ENCODE measurements at regions not wholly inside any gene's neighbourhood (a gene's known extent, or its start where the extent isn't known, plus 50 kb on each side); places are given as distances from the start of the nearest gene placed in this dataset.
A peak's percentile ranks its signal among the peaks of the same experiment; 100 is the strongest.

DNA sequence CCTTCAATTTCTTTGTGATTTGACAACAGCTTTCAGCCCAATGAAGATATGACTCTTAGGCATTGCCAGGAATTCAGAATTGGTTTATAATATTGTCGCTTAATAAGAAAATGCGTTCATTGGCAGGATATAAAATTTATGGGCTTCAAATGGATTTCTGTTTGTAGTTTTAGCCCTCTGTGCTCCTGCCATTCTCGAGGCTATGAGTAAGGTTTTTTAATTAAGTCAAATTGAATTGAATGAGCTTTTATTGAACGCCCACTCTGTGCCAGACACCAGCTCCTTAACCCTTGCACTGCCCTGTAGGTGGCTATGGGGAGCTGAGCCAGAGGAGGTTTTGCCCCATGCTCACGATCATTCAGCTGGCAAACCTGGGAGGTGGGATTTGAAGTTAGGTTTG is 115.1 kb downstream of the SLC25A47 start:
- DNase-seq: no peak
- Histone ChIP-seq H3K9me3 (ENCODE audit: control insufficient read depth, low read length) (no peaks in the 10 kb centered on the region), H3K4me1 (ENCODE audit: control insufficient read depth, insufficient read depth, low read length, poor library complexity, severe bottlenecking) (no peaks in the 10 kb centered on the region), H3K36me3 (ENCODE audit: control insufficient read depth, insufficient read depth, low read length) (no peaks in the 10 kb centered on the region), H3K4me3 (ENCODE audit: insufficient read depth, low read depth, low read length, poor library complexity, severe bottlenecking) (no peak overlapping the region), H3K27ac (ENCODE audit: insufficient read depth, low read length, poor library complexity, severe bottlenecking) (no peak overlapping the region), H3K27me3 (replicated peaks; ENCODE audit: control insufficient read depth, insufficient read depth, low read length, poor library complexity, severe bottlenecking) (no peaks in the 10 kb centered on the region)

DNA sequence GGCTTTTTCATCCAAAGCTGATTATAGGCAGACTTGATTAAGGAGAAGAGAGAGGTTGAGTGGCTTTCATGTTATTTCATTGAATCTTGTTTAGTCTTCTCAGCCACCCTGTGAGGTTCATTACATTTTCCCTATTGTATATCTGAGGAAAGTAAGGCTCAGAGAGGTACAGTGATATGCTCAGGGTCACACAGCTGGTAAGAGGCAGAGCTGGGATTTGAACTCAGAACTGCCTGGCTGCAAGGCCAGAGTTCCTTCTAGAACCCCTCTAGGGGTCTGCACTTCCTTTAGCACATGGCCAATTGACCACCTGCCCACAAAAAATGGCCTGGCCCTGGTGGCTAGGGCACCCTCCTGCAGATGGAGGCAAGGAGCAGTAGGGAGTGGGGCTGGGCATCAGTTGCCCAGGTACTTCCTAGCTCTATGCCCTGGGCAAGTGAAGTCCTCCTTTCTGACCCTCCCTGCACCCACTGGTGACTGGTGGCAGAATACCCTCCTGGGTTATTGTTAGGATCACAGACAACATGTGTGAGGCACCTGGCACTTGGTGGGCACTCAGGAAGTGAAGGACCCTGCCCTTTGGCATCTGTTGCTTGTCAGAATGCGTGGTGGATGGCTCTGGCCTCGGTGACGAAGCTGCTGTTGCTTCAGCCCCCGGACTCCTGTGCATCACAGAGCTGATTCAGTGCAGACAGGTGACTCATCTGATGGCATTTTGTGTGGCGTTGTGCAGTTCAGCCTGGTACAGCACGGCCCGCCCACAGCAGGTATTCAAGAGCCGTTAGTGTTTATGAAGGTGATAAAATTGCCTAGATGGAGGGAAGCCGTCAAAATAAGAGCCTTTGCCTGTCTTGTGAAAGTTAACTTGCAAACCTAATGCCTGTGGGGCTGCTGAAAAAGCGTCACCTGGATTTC is 115.8 kb downstream of the SLC25A47 start:
- H3K36me3 ChIP-seq (ENCODE audit: control insufficient read depth, insufficient read depth, low read length): no peaks in the 10 kb centered on the region
- no peaks in the 10 kb centered on the region for H3K9me3 ChIP-seq (ENCODE audit: control insufficient read depth, low read length)
- no peak for DNase-seq
- H3K4me1 ChIP-seq (ENCODE audit: control insufficient read depth, insufficient read depth, low read length, poor library complexity, severe bottlenecking): no peaks in the 10 kb centered on the region
- no peaks in the 10 kb centered on the region for H3K27me3 ChIP-seq (replicated peaks; ENCODE audit: control insufficient read depth, insufficient read depth, low read length, poor library complexity, severe bottlenecking)
- H3K4me3 ChIP-seq (ENCODE audit: insufficient read depth, low read depth, low read length, poor library complexity, severe bottlenecking): no peak overlapping the region
- no peak overlapping the region for H3K27ac ChIP-seq (ENCODE audit: insufficient read depth, low read length, poor library complexity, severe bottlenecking)

DNA sequence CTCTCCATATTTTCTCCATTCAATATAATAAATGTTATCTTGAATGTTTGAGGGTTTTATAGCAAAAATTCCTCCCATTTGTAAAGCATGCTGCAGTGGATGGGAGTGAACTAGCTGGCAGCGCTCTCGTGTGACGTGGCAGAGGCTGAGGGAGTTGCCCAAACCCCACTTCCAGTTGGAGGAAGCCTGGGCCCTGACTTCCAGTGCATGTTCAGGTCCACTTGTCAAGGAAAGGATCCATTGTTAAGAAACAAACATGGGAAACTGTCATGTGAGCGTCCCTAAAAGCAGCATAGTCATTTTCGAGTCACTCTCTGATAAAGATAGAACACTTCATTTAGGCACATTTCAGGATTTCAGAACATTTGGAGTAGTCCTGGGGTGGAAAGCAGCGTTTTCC is 116.6 kb downstream of the SLC25A47 start:
- no peak overlapping the region for H3K27ac ChIP-seq (ENCODE audit: insufficient read depth, low read length, poor library complexity, severe bottlenecking)

DNA sequence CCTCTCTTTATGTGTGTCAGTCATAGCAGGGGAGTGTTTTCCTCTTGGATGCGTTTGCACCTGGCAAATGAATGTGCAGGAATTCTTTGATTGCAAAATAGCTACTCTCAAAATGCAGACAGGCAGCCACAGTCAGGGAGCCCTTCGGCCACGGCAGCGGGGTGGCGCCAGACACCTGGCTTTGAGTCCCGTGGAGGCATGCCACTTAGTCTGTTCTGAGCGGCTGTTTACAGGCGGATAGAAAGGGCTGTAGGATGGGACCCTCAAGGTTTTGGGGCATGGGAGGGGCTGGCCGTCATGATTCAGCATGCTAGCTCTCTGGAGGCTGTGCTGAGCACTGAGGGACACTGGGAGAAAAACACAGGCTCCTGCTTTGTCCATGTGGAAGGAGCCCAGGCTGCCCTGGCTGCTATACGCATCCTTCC is 117.1 kb downstream of the SLC25A47 start:
- H3K36me3 ChIP-seq (ENCODE audit: control insufficient read depth, insufficient read depth, low read length): no peaks in the 10 kb centered on the region
- no peaks in the 10 kb centered on the region for H3K9me3 ChIP-seq (ENCODE audit: control insufficient read depth, low read length)
- no peak overlapping the region for H3K27ac ChIP-seq (ENCODE audit: insufficient read depth, low read length, poor library complexity, severe bottlenecking)
- DNase-seq: peak in 2 of 3 donors; percentile 2 to 6
- no peaks in the 10 kb centered on the region for H3K4me1 ChIP-seq (ENCODE audit: control insufficient read depth, insufficient read depth, low read length, poor library complexity, severe bottlenecking)
- H3K4me3 ChIP-seq (ENCODE audit: insufficient read depth, low read depth, low read length, poor library complexity, severe bottlenecking): no peak overlapping the region
- no peaks in the 10 kb centered on the region for H3K27me3 ChIP-seq (replicated peaks; ENCODE audit: control insufficient read depth, insufficient read depth, low read length, poor library complexity, severe bottlenecking)

More for the DNA sequence above, 116.6 kb downstream of the SLC25A47 start:
- no peaks in the 10 kb centered on the region for H3K36me3 ChIP-seq (ENCODE audit: control insufficient read depth, insufficient read depth, low read length)
- no peaks in the 10 kb centered on the region for H3K4me1 ChIP-seq (ENCODE audit: control insufficient read depth, insufficient read depth, low read length, poor library complexity, severe bottlenecking)
- H3K27me3 ChIP-seq (replicated peaks; ENCODE audit: control insufficient read depth, insufficient read depth, low read length, poor library complexity, severe bottlenecking): no peaks in the 10 kb centered on the region
- H3K9me3 ChIP-seq (ENCODE audit: control insufficient read depth, low read length): no peaks in the 10 kb centered on the region
- no peak for DNase-seq
- H3K4me3 ChIP-seq (ENCODE audit: insufficient read depth, low read depth, low read length, poor library complexity, severe bottlenecking): no peak overlapping the region

DNA sequence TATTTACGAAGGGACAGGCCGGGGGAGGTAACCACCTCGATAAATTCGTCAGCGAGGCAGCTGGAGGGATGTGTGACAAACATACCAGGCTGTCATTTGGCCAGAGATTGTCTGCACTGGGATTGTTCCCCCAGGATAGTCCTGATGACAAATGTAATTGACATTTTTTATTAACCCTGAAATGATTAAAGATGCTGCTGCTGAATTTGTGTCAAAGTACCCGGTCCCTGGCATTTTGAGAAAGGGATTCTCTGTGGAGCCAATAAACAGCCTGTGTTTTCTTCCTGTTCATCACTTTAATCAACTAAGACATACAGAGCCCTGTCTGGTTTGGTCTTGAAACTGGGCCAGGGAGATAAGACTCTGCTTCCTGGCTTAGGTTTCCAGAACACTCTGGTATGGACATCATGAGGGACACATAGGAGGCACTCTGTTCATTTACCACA is 117.6 kb downstream of the SLC25A47 start:
- H3K4me1 ChIP-seq (ENCODE audit: control insufficient read depth, insufficient read depth, low read length, poor library complexity, severe bottlenecking): no peaks in the 10 kb centered on the region
- H3K9me3 ChIP-seq (ENCODE audit: control insufficient read depth, low read length): no peaks in the 10 kb centered on the region
- no peak overlapping the region for H3K4me3 ChIP-seq (ENCODE audit: insufficient read depth, low read depth, low read length, poor library complexity, severe bottlenecking)
- DNase-seq: no peak
- H3K27ac ChIP-seq (ENCODE audit: insufficient read depth, low read length, poor library complexity, severe bottlenecking): no peak overlapping the region
- H3K27me3 ChIP-seq (replicated peaks; ENCODE audit: control insufficient read depth, insufficient read depth, low read length, poor library complexity, severe bottlenecking): no peaks in the 10 kb centered on the region
- H3K36me3 ChIP-seq (ENCODE audit: control insufficient read depth, insufficient read depth, low read length): no peaks in the 10 kb centered on the region

DNA sequence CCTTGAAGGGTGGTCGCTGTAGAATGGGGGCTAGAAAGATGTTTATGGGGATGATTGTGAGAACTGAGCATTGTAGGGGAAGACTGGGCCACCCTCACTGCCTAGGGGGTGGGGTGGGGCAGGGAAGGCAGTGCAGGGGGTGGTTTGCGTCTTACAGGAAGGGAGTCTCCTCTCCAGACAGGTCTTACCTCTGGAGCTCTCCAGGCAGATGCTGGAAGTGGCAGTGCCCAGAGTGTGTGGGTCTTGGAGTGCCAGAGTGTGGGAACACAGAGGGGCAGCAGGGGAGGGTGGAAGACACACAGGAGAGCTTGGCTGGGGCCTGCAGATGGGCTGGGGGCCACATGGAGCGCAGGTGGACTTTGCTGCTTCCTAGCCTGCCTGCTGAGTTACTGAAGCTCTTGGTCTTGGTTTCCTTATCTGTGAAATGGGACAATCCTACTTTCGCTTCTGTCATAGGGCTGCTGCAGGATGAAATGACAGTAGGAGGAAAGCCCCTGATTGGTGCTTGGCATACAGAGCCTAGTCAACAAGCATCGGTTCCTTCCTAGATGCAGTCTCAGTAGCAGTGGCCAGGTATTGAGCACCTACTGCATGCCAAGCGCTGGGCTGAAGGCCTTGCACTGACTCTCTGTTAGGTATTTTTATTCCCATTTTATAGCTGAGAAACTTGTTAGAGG is 118.3 kb downstream of the SLC25A47 start:
- H3K27ac ChIP-seq (ENCODE audit: insufficient read depth, low read length, poor library complexity, severe bottlenecking): no peak overlapping the region
- H3K9me3 ChIP-seq (ENCODE audit: control insufficient read depth, low read length): no peaks in the 10 kb centered on the region
- no peaks in the 10 kb centered on the region for H3K4me1 ChIP-seq (ENCODE audit: control insufficient read depth, insufficient read depth, low read length, poor library complexity, severe bottlenecking)
- DNase-seq: no peak
- H3K27me3 ChIP-seq (replicated peaks; ENCODE audit: control insufficient read depth, insufficient read depth, low read length, poor library complexity, severe bottlenecking): no peaks in the 10 kb centered on the region
- no peaks in the 10 kb centered on the region for H3K36me3 ChIP-seq (ENCODE audit: control insufficient read depth, insufficient read depth, low read length)
- no peak overlapping the region for H3K4me3 ChIP-seq (ENCODE audit: insufficient read depth, low read depth, low read length, poor library complexity, severe bottlenecking)

DNA sequence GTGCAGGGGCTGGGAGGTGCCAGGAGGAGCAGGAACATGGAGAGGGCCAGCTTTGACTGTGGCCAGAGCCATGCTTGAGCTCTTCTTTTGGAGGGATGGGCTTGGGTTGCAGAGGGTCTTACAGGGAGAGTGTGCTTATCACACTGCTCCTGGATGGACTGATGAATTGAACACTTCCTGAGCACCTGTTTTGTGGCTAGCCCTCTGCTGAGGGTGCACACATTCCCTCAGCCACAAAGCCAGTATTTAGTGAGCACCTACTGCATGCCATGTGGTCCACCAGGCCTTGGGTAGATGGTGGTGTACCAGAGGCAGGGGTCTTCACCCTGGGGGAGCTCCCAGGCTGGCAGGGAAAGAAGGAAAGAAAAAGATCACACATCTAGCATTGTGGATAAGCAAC is 118.9 kb downstream of the SLC25A47 start:
- H3K9me3 ChIP-seq (ENCODE audit: control insufficient read depth, low read length): no peaks in the 10 kb centered on the region
- no peaks in the 10 kb centered on the region for H3K4me1 ChIP-seq (ENCODE audit: control insufficient read depth, insufficient read depth, low read length, poor library complexity, severe bottlenecking)
- no peak overlapping the region for H3K4me3 ChIP-seq (ENCODE audit: insufficient read depth, low read depth, low read length, poor library complexity, severe bottlenecking)
- H3K27me3 ChIP-seq (replicated peaks; ENCODE audit: control insufficient read depth, insufficient read depth, low read length, poor library complexity, severe bottlenecking): no peaks in the 10 kb centered on the region
- H3K36me3 ChIP-seq (ENCODE audit: control insufficient read depth, insufficient read depth, low read length): no peaks in the 10 kb centered on the region
- no peak for DNase-seq
- H3K27ac ChIP-seq (ENCODE audit: insufficient read depth, low read length, poor library complexity, severe bottlenecking): no peak overlapping the region

DNA sequence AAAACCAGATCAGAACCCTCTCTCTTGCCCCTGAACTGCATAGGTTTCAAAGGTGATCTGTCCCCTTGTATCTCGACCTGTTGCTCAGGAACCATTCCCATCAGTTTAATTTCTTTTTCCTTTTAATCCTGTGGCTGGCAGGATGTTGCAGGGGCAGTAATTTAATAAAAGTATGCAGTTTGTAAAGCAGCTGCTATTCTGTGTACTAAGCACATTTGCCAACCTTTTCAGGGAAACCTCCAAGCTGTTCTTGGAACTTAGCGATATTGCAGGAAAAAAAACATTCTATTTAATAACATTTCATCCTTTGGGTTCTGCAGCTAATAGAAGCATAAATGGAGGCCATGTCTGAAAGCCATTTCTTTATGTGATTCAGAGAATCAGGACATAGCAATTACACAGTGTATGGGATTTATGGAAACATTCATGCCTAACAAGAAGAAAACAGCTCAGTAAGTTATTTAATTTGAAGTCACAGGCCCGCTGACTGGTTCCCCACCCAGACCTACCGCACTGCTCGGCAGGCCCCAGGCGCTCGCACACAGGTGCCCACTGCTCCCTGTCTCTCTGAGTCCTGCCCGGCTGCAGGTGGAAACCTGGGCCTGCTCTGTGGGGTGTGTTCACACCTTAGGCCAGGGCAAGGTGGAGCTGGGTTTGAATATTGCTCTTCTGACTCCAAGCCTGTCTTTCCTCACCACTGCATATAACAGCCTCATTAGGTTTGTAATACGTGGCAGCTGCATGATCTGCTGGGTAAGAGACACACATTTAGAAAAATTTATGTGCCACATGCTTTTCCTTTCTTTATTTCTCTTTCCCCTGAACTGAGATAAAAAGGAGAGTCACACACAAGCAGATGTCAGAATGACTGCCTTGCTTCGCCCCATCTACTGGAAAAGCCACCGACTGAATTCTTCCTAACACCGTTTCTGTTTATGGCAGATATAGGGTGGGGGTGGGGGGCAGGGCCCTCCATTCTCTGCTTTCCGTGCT is 119.7 kb downstream of the SLC25A47 start:
- H3K4me3 ChIP-seq (ENCODE audit: insufficient read depth, low read depth, low read length, poor library complexity, severe bottlenecking): no peak overlapping the region
- no peaks in the 10 kb centered on the region for H3K27me3 ChIP-seq (replicated peaks; ENCODE audit: control insufficient read depth, insufficient read depth, low read length, poor library complexity, severe bottlenecking)
- no peaks in the 10 kb centered on the region for H3K36me3 ChIP-seq (ENCODE audit: control insufficient read depth, insufficient read depth, low read length)
- H3K27ac ChIP-seq (ENCODE audit: insufficient read depth, low read length, poor library complexity, severe bottlenecking): no peak overlapping the region
- no peaks in the 10 kb centered on the region for H3K9me3 ChIP-seq (ENCODE audit: control insufficient read depth, low read length)
- no peaks in the 10 kb centered on the region for H3K4me1 ChIP-seq (ENCODE audit: control insufficient read depth, insufficient read depth, low read length, poor library complexity, severe bottlenecking)
- DNase-seq: no peak

DNA sequence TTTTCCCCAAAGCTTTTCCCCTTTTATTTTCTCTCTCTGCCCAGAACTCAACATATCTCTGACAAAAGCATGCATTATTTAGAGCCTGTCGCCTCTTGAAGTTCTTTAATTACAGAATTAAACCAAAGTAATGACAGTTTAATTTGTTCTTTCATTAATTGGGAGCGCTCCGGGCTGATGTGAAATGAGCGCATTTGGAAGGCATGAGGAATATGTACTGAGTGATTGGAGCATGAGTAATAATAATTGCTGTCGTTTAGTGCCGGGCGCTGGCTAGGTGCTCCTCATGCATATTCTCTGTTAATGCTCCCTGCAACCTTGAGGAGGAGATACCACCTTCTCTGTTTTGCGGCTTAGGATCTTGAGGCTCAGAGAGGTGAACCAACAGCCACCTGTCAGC is 120.5 kb downstream of the SLC25A47 start:
- H3K9me3 ChIP-seq (ENCODE audit: control insufficient read depth, low read length): no peaks in the 10 kb centered on the region
- no peaks in the 10 kb centered on the region for H3K4me1 ChIP-seq (ENCODE audit: control insufficient read depth, insufficient read depth, low read length, poor library complexity, severe bottlenecking)
- H3K4me3 ChIP-seq (ENCODE audit: insufficient read depth, low read depth, low read length, poor library complexity, severe bottlenecking): no peak overlapping the region
- H3K27me3 ChIP-seq (replicated peaks; ENCODE audit: control insufficient read depth, insufficient read depth, low read length, poor library complexity, severe bottlenecking): no peaks in the 10 kb centered on the region
- H3K36me3 ChIP-seq (ENCODE audit: control insufficient read depth, insufficient read depth, low read length): no peaks in the 10 kb centered on the region
- DNase-seq: no peak
- no peak overlapping the region for H3K27ac ChIP-seq (ENCODE audit: insufficient read depth, low read length, poor library complexity, severe bottlenecking)
